Superior temporal gyrus (tissue), 1 donor: ENCODE measurements at regions not wholly inside any gene's neighbourhood (a gene's known extent, or its start where the extent isn't known, plus 50 kb on each side); places are given as distances from the start of the nearest gene placed in this dataset.

ENCODE experiments used
- DNase-seq: peaks from one replicate; pipeline ENCODE4 v3.0.0-alpha.2; 2016; ENCODE audit errors: extremely low spot score

DNA sequence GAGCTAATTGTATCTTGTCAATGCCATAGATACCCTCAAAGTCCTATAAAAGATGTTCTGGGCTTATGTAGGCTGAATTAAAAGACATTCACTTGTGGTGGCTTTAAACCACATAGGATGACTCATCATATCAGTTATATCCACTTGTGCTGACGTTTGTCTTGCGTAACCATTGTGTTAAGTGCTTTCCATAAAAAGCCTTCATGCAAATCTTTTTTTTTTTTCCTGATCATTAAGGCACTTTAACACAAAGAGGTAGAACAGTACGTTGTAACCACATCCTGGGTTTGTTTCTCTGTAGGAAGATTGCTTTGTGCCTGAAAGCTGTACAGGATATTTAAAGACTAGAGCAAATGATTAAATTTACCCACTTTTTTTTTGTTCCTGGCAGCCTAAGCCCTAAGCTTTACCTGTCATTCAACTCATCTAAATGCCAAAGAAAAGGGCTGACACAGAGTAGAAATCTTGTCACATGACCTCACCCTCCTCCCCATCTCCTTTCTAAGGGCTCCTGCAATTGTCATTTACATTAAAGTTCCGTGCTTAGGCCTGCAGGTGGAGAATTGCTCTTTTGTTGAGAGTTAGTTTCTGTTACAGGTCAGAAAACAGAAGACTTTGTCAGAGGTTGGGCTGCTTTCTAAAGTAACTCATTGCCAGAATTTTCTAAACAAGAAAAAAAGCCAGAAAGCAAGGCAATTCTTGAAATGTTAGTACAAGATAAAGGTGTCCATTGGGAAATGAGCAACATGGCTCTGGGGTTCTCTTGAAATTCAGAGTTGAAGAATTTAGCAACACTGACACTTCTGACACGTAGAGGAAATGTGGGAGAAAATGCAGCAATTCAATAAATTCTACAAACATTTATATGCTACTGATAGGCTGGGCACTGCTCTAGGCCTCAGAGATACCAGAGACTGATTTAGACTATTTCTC is 555.6 kb downstream of the PPARGC1A start:
- peak; percentile 51 for DNase-seq

- DNase-seq: no peak
These were observed 556.3 kb downstream of the PPARGC1A start for GRCh38 chr4:23333556-23333945.

DNA sequence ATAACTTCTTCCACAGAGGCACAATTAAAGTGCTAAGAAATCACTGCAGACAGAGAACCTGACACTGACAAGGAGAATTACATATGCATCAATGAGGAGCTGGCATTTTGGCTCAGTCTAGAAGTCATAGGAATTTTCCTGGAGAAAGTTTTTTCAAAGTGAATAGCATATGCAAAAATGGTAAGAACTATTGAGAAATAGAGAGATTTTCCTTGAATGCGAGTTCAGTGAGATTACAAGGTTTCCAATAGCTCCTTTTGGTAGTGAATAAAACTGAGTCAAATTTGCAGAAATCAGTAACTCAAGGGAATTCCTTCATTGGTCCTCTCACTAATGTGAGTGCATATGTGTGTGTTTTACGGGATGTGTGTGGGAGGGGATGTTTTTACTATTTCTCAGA is 557.5 kb downstream of the PPARGC1A start:
- no peak for DNase-seq

DNA sequence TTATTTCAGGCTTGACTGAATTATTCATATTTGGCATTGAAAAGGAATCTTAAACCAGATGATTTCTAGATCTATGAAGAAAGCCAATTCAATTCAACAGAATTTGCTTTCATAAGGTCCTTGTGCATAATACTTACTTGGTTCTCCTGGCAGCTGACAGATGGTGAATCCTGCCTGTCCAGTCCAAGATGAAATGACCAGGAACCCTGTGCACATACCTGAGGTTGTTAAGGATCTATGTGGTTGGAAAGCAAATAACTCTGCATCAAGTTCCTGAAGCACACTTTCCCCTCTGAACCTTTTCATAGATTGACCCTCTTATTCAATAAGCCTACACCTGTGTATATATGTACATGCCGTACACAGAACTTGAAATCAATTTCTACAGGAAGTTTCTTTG is 562.7 kb downstream of the PPARGC1A start:
- DNase-seq: no peak

DNA sequence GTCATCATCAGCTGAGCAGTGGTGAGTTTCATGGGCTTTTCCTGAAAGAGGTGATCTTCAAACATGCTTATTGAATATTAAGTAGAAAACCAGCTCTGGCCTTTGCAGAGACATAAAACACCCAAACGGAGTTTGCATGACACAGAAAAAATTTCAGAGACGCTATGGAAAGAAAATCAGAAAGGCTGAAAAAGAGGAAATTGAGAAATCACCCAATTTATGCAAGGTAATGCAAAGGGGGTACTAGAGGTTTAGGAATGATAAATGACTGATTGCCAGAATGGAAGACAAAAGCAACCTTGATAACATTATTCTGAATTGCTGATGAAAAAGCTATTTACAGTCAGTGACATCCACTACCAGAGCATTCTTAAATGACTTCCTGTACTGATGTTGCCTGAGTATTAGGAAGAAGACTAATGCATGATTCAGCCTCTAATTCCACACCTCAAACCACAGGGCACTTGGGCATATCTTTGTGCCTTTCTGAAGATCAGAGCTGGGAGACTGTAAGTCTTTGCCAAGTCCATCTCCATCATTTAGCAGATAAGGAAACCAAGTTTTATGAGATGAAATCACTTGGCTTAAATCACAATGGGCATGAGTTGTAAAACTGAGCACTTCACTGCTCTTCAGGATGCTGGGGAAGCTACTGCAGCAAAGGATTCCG is 565.7 kb downstream of the PPARGC1A start:
- no peak for DNase-seq

DNA sequence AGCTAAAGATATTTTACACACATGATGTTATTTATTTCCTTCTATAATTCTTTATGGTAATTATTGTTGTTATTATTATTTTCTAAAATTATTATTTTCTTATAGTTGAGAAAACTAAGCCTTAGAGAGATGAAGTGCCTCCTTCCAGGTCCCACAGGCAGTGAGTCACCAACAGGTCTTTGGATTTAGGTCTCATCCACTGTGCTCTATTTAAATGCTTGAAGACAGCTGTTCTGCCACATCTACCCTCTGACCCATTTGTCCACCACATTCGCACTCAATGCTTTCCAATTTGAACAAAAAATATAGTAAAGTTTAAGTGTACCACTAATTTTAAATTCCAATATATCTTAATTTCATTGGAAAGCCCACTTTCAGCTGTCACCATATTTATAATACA is 566.4 kb downstream of the PPARGC1A start:
- DNase-seq: no peak

DNA sequence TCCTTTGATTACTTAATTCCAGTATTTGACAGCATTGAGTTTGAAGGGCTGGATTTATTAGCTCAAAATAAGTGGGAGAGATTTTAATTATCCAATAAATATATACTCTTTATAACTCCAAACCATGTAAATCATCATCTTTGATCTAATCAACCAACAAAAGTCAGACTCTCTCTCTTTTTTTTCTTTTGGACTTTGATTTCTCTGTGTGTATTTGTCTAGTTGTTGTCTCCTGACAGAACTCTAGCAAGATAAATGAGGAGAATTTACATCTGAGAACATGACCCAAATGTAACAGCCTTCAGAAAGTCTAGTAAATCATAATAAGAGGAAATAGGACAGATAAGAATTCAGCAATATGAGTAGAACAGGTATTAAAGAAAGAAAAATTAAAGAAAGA is 567.1 kb downstream of the PPARGC1A start:
- no peak for DNase-seq

DNA sequence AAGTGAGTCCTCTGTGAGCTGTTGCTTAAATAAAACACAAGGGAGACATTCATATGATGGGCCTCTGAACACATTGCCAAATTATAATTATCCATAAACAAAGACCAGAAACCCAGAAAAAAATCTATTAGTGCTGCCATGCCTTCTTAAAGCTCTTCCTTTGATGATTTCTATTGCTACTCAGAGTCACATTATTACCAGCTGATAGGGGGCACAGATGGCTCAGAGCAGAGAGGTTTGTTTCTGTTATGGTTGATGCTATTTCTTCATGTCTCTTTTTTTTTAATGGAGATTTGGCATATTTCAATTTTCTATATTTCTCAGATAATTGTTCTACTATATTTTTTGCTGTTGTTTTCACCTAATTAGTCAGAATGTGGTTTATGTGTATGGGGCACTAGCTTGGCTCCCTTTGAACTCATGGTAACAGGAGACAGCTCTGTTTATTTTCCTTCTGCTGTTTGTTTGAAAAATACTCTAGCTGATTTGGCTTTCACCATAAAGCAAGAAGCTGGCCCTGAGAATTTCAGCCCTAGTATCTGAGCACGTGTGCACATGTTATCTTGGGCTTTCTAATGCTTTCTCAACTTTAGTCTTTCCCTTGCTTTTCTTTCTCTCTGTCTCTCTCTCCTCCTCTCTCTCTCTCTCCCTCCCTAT is 568.8 kb downstream of the PPARGC1A start:
- DNase-seq: no peak

DNA sequence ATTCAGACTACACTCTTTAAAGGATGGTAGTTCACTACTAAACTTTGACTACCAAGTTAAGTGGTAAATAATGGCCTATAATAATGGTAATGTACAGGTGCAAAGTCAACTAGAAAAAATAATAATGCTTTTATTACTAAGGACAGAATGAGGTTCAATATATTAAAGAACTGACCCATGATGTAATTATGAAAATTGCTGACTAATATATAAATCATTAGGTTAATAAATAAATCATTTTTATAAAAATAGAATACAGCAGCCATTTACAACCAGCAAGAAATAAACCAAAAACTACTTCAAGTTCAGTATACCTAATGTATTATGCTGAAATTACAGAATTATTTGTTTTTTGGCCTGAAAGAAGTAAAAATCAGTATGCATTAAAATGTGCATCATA is 577.2 kb downstream of the PPARGC1A start:
- no peak for DNase-seq

DNA sequence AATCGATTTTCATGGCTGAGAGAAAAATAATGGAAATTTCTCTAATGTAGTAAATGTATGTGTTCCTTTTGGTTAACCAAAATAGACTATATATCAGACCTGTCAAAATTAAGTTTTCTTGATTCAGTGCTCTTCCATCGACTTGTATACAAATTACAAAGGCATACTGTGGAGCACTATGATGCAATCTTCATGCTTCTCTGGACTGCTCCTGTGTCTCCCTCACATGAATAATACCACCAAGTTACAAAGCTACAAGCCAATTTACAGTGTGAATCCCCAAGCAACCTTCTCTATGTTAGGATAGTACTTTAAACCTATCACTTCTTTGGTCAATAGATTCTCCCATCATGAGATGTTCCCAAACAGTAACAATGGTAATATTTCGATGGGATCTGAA is 577.9 kb downstream of the PPARGC1A start:
- no peak for DNase-seq

DNA sequence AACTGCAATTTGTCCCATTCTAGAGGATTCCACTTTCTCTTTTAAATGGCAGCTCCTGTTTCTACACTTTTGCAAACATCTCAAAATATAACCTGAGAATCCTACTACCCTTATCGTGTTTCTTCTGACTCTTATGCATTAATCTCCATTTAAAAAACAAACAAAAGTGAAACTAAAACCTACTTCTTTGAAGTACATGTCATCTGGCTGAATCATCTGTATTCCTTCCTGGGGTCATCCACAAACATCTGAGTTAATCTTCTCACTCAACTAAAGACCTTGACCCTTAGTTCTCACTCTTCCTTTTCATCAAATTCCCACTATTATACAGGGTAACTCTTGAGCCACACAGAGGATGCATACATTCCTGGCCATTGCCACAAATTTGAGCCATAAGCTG is 584.8 kb downstream of the PPARGC1A start:
- no peak for DNase-seq

- DNase-seq: no peak
These were observed 591.5 kb downstream of the PPARGC1A start for GRCh38 chr4:23298371-23298770.

DNA sequence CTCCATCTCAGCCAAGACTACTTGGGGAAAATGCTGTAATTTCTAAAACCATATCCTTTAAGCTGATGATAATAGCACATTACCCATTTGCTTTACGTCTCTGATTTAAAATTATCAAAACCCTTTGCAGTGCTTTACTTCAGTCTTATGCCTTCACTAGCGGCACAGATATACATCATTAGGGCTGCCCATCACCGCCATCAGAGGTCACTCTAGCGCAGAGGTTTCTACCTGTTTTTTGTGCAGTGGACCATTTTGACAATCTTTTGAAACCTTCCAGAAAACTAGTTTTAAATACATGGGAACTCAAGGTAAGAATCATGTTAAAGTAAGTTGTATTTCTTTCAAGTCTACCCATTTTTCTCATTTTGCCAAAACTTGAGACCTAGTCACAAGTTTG is 592.5 kb downstream of the PPARGC1A start:
- DNase-seq: no peak

- DNase-seq: no peak
These were observed 598.4 kb downstream of the GBA3 start for GRCh38 chr4:23291139-23291538.

DNA sequence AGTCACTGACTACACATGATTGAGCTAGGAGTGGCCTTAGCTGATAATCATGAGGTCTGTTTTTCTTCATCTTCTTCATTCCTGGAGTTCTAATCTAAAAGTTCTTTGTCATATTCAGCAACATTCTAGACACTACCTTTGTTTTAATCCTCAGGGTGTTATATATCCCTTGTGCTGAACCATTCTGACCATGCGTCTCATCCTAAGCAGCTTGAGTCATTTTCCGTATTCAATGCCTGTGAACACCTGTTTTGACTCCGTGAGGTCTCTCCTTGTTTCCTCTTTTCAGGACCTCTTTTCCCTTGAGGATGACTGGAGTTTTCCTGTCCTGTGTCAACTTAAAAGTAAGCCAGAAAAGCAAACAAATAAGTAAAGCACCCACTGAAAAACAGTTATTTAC is 597.9 kb downstream of the GBA3 start:
- DNase-seq: no peak

DNA sequence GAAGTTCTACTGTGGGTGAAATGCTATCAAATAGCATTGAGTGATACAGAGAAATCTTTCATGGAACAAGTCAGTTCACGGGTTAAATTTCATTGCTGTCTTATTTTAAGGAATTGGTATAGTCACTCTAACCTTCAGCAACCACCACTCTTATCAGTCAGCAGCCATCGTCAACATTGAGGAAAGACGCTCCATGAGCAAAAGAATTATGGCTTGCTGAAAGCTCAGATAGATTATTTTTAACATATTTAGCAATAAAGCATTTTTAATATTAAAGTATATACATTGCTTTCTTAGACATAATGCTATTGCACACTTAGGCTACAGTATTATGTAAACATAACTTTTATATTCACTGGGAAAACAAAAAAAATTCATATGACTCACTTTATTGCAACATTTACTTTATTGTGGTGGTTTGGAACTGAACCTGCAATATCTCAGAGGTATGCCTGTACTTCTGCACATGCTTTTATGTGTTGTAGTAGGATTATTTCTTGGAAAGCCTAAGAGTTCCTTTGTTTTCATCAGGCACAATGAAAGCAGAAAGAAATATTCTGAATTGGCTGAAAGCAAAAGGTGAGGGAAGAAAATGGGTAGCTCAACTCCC is 586.7 kb downstream of the GBA3 start:
- DNase-seq: no peak

- DNase-seq: no peak
These were observed 586.1 kb downstream of the GBA3 start for GRCh38 chr4:23278845-23279244.

- no peak for DNase-seq
These were observed 583.3 kb downstream of the GBA3 start for GRCh38 chr4:23276076-23276475.

GRCh38 chr4:23269566-23269965 is 576.8 kb downstream of the GBA3 start:
- no peak for DNase-seq

DNA sequence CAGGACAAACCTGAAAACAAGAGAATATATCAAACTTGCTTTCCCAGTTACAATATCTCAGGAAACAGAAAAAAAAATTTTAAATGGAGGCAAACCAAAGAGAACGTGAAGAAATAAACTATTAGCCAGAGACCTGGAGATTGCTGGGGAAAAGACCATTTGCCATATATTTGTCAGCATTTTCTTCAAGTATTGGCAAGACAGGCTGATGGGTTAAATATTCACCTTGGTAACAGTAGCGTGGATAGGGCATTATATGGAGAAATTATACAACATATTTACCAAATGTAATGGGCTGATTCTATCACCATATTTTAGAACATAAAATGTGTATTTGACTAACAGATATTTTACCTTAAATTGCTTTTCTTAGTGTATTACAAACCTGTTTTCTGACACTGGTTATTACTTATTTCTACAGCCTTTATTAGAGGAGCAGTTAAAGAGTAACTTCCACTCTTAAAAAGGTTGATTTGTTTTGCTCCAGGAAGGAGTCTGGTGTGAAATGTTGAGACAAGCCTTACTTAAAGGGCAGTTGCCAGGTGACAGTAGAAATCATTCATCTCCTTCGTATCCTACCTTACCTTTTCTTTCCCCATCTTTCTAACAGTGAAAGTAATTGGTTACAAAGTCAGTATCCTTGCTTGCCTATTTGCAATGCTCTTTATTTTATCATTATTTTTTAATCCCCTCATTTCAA is 575.5 kb downstream of the GBA3 start:
- DNase-seq: no peak

- no peak for DNase-seq
These were observed 573.7 kb downstream of the GBA3 start for GRCh38 chr4:23266401-23266800.

GRCh38 chr4:23260511-23260910 is 567.8 kb downstream of the GBA3 start:
- DNase-seq: no peak
